ENCODE measurements at regions not wholly inside any gene's neighbourhood (a gene's known extent, or its start where the extent isn't known, plus 50 kb on each side); places are given as distances from the start of the nearest gene placed in this dataset.

- ChIA-PET RAD21 (ENCODE audit: low non-redundant PET in 1 of 2, low total read pairs in 2 of 2, uncharacterized antibody in 2 of 2, unreplicated experiment in 2 of 2) (no interaction called here), POLR2A (no interaction called here), CTCF (no interaction called here)
- BruUV-seq (replicated peaks) = no TSS peak
- H2AFZ ChIP-seq (ENCODE audit: low read depth, low read length, poor library complexity, severe bottlenecking) = no peak overlapping the region
- ATAC-seq (no peak), DNase-seq (ENCODE audit: low read depth, low spot score) (no peak)
- no peak overlapping the region for H3K27ac ChIP-seq (ENCODE audit: low read depth, low read length)
- H4K20me1 ChIP-seq (ENCODE audit: insufficient read depth) = no peaks in the 10 kb centered on the region
- no peak overlapping the region for H3K9ac ChIP-seq (ENCODE audit: low read length)
- intact Hi-C loops (cut with micrococcal nuclease) = no loop called here
- H3K27me3 ChIP-seq (ENCODE audit: insufficient read depth, low read length) = peaks cover 7% of the 10 kb centered on the region
- no peaks in the 10 kb centered on the region for H3K36me3 ChIP-seq (ENCODE audit: control insufficient read depth in 1 of 2, insufficient read depth in 2 of 2, low read length in 2 of 2)
- no peaks in the 10 kb centered on the region for H3K79me2 ChIP-seq (ENCODE audit: insufficient read depth, low read length)
- H3K4me2 ChIP-seq (ENCODE audit: low read length) = no peak overlapping the region
- H3K4me1 ChIP-seq (ENCODE audit: control insufficient read depth in 1 of 2, insufficient read depth in 2 of 2, low read length in 2 of 2) = no peaks in the 10 kb centered on the region
- no peak for TF ChIP-seq ZFX (IDR thresholded peaks at IDR 0.05)
- H3K9me2 ChIP-seq (ENCODE audit: insufficient read depth) = no peaks in the 10 kb centered on the region
- no peaks in the 10 kb centered on the region for H3K9me3 ChIP-seq (ENCODE audit: control insufficient read depth in 1 of 2, insufficient read depth in 1 of 2, low read depth in 1 of 2, low read length in 2 of 2)
- no peak overlapping the region for H3K4me3 ChIP-seq (replicated peaks in 1 of 2; ENCODE audit: low read depth in 1 of 2, low read length in 2 of 2)
Observed at GRCh38 chr9:89670801-89671434, 66.1 kb downstream of the GADD45G start.

GRCh38 chr9:89674667-89675057 lies 69.8 kb downstream of the GADD45G start:
- Histone ChIP-seq H3K4me2 (ENCODE audit: low read length) (no peak overlapping the region), H3K9ac (ENCODE audit: low read length) (no peak overlapping the region), H2AFZ (ENCODE audit: low read depth, low read length, poor library complexity, severe bottlenecking) (no peak overlapping the region), H3K79me2 (ENCODE audit: insufficient read depth, low read length) (no peaks in the 10 kb centered on the region), H3K27me3 (ENCODE audit: insufficient read depth, low read length) (no peaks in the 10 kb centered on the region), H3K4me1 (ENCODE audit: control insufficient read depth in 1 of 2, insufficient read depth in 2 of 2, low read length in 2 of 2) (no peaks in the 10 kb centered on the region), H3K4me3 (replicated peaks in 1 of 2; ENCODE audit: low read depth in 1 of 2, low read length in 2 of 2) (no peak overlapping the region), H4K20me1 (ENCODE audit: insufficient read depth) (no peaks in the 10 kb centered on the region), H3K9me2 (ENCODE audit: insufficient read depth) (no peaks in the 10 kb centered on the region), H3K9me3 (ENCODE audit: control insufficient read depth in 1 of 2, insufficient read depth in 1 of 2, low read depth in 1 of 2, low read length in 2 of 2) (no peaks in the 10 kb centered on the region), H3K36me3 (ENCODE audit: control insufficient read depth in 1 of 2, insufficient read depth in 2 of 2, low read length in 2 of 2) (no peaks in the 10 kb centered on the region), H3K27ac (ENCODE audit: low read depth, low read length) (no peak overlapping the region)
- intact Hi-C loops (cut with micrococcal nuclease) = no loop called here
- DNase-seq (ENCODE audit: low read depth, low spot score) = no peak
- no peak for ATAC-seq
- CTCF ChIA-PET = no interaction called here
- RAD21 ChIA-PET (ENCODE audit: low non-redundant PET in 1 of 2, low total read pairs in 2 of 2, uncharacterized antibody in 2 of 2, unreplicated experiment in 2 of 2) = no interaction called here
- POLR2A ChIA-PET = no interaction called here
- no TSS peak for BruUV-seq (replicated peaks)
- TF ChIP-seq EZH2phosphoT487 (IDR thresholded peaks at IDR 0.05; ENCODE audit: borderline replicate concordance) (no peak), CEBPB (IDR thresholded peaks at IDR 0.05; ENCODE audit: low read depth) (no peak), CBX3 (IDR thresholded peaks at IDR 0.05; ENCODE audit: low read depth) (no peak), YY1 (IDR thresholded peaks at IDR 0.05; ENCODE audit: extremely low read depth, insufficient replicate concordance, low read depth, low read length) (no peak), RAD21 (IDR thresholded peaks at IDR 0.05; ENCODE audit: low read depth) (no peak), ELF1 (IDR thresholded peaks at IDR 0.05; ENCODE audit: borderline replicate concordance, low read depth) (no peak), POLR2AphosphoS5 (IDR thresholded peaks at IDR 0.05; ENCODE audit: low read depth, low read length) (no peak), EZH2 (IDR thresholded peaks at IDR 0.05) (no peak), FOSL1 (IDR thresholded peaks at IDR 0.05; ENCODE audit: low read depth) (no peak), EGR1 (IDR thresholded peaks at IDR 0.05; ENCODE audit: low read depth) (no peak), ZFX (IDR thresholded peaks at IDR 0.05) (no peak), SIN3A (IDR thresholded peaks at IDR 0.05; ENCODE audit: low read depth) (no peak), ATF3 (IDR thresholded peaks at IDR 0.05) (no peak), CTCF (IDR thresholded peaks at IDR 0.05 in 2 of 3, conservative IDR thresholded peaks at IDR 0.05 in 1 of 3; ENCODE audit: borderline replicate concordance in 1 of 3, insufficient read depth in 1 of 3, low read depth in 2 of 3, low read length in 2 of 3) (no peak), ZNF274 (IDR thresholded peaks at IDR 0.05; ENCODE audit: low read depth, low read length) (no peak), SP1 (IDR thresholded peaks at IDR 0.05; ENCODE audit: low read depth) (no peak)
- TF ChIP-seq, protein P1, sequence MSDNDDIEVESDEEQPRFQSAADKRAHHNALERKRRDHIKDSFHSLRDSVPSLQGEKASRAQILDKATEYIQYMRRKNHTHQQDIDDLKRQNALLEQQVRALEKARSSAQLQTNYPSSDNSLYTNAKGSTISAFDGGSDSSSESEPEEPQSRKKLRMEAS (IDR thresholded peaks at IDR 0.05) = no peak
- TF ChIP-seq, protein P2, sequence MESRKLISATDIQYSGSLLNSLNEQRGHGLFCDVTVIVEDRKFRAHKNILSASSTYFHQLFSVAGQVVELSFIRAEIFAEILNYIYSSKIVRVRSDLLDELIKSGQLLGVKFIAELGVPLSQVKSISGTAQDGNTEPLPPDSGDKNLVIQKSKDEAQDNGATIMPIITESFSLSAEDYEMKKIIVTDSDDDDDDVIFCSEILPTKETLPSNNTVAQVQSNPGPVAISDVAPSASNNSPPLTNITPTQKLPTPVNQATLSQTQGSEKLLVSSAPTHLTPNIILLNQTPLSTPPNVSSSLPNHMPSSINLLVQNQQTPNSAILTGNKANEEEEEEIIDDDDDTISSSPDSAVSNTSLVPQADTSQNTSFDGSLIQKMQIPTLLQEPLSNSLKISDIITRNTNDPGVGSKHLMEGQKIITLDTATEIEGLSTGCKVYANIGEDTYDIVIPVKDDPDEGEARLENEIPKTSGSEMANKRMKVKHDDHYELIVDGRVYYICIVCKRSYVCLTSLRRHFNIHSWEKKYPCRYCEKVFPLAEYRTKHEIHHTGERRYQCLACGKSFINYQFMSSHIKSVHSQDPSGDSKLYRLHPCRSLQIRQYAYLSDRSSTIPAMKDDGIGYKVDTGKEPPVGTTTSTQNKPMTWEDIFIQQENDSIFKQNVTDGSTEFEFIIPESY (IDR thresholded peaks at IDR 0.05; ENCODE audit: extremely low read depth, insufficient replicate concordance, low read length) = no peak
